ENCODE measurements at regions not wholly inside any gene's neighbourhood (a gene's known extent, or its start where the extent isn't known, plus 50 kb on each side); places are given as distances from the start of the nearest gene placed in this dataset.

GRCh38 chr10:2401459-2401858, 664.1 kb upstream of the ADARB2 start:
- Histone ChIP-seq H3F3A (ENCODE audit: insufficient read depth) (no peaks in the 10 kb centered on the region), H3K4me3 (ENCODE audit: insufficient read depth, low read length, poor library complexity, severe bottlenecking) (no peak overlapping the region), H4K20me1 (ENCODE audit: low read depth, low read length) (no peaks in the 10 kb centered on the region), H3K27me3 (ENCODE audit: low read length) (no peaks in the 10 kb centered on the region), H3K9me2 (replicated peaks; ENCODE audit: insufficient read depth, low read length) (no peaks in the 10 kb centered on the region), H3K79me2 (ENCODE audit: insufficient read depth, low read length) (no peaks in the 10 kb centered on the region), H3K9ac (ENCODE audit: low read length) (no peak overlapping the region), H2AFZ (ENCODE audit: low read depth, low read length, severe bottlenecking) (no peak overlapping the region), H3K9me3 (ENCODE audit: insufficient read depth, low read length) (no peaks in the 10 kb centered on the region), H3K27ac (ENCODE audit: low read depth, low read length) (no peak overlapping the region), H3K36me3 (ENCODE audit: low read length) (no peaks in the 10 kb centered on the region), H3K4me2 (ENCODE audit: low read depth, low read length, poor library complexity, severe bottlenecking) (no peak overlapping the region)
- no peak for TF ChIP-seq CTCF (IDR thresholded peaks at IDR 0.05; ENCODE audit: insufficient read depth, low read length, poor library complexity, severe bottlenecking)

GRCh38 chr10:2399482-2399881, 662.2 kb upstream of the ADARB2 start:
- Histone ChIP-seq H4K20me1 (ENCODE audit: low read depth, low read length) (no peaks in the 10 kb centered on the region), H3K9me2 (replicated peaks; ENCODE audit: insufficient read depth, low read length) (no peaks in the 10 kb centered on the region), H3K27me3 (ENCODE audit: low read length) (no peaks in the 10 kb centered on the region), H3K9me3 (ENCODE audit: insufficient read depth, low read length) (no peaks in the 10 kb centered on the region), H3K9ac (ENCODE audit: low read length) (no peak overlapping the region), H3K27ac (ENCODE audit: low read depth, low read length) (no peak overlapping the region), H3K36me3 (ENCODE audit: low read length) (no peaks in the 10 kb centered on the region), H3K4me2 (ENCODE audit: low read depth, low read length, poor library complexity, severe bottlenecking) (no peak overlapping the region), H3K79me2 (ENCODE audit: insufficient read depth, low read length) (no peaks in the 10 kb centered on the region), H3K4me3 (ENCODE audit: insufficient read depth, low read length, poor library complexity, severe bottlenecking) (no peak overlapping the region), H2AFZ (ENCODE audit: low read depth, low read length, severe bottlenecking) (no peak overlapping the region), H3F3A (ENCODE audit: insufficient read depth) (no peaks in the 10 kb centered on the region)
- no peak for TF ChIP-seq EZH2phosphoT487 (conservative IDR thresholded peaks at IDR 0.05; ENCODE audit: low read length)

GRCh38 chr10:2392145-2392812, 655.0 kb upstream of the ADARB2 start:
- no peak overlapping the region for H3K4me2 ChIP-seq (ENCODE audit: low read depth, low read length, poor library complexity, severe bottlenecking)
- no peaks in the 10 kb centered on the region for H3K36me3 ChIP-seq (ENCODE audit: low read length)
- TF ChIP-seq EZH2phosphoT487 (conservative IDR thresholded peaks at IDR 0.05; ENCODE audit: low read length) (no peak), CTCF (IDR thresholded peaks at IDR 0.05; ENCODE audit: insufficient read depth, low read length, poor library complexity, severe bottlenecking) (no peak)
- H3K9me2 ChIP-seq (replicated peaks; ENCODE audit: insufficient read depth, low read length), result no peaks in the 10 kb centered on the region
- H2AFZ ChIP-seq (ENCODE audit: low read depth, low read length, severe bottlenecking), result no peak overlapping the region
- H3K9me3 ChIP-seq (ENCODE audit: insufficient read depth, low read length), result no peaks in the 10 kb centered on the region
- no peak overlapping the region for H3K9ac ChIP-seq (ENCODE audit: low read length)
- H3K27me3 ChIP-seq (ENCODE audit: low read length), result no peaks in the 10 kb centered on the region
- no peak overlapping the region for H3K27ac ChIP-seq (ENCODE audit: low read depth, low read length)
- H3K79me2 ChIP-seq (ENCODE audit: insufficient read depth, low read length), result no peaks in the 10 kb centered on the region
- H4K20me1 ChIP-seq (ENCODE audit: low read depth, low read length), result no peaks in the 10 kb centered on the region
- H3F3A ChIP-seq (ENCODE audit: insufficient read depth), result no peaks in the 10 kb centered on the region
- no peak overlapping the region for H3K4me3 ChIP-seq (ENCODE audit: insufficient read depth, low read length, poor library complexity, severe bottlenecking)

GRCh38 chr10:2387672-2388071, 650.3 kb upstream of the ADARB2 start:
- TF ChIP-seq EZH2phosphoT487 (conservative IDR thresholded peaks at IDR 0.05; ENCODE audit: low read length) (no peak), CTCF (IDR thresholded peaks at IDR 0.05; ENCODE audit: insufficient read depth, low read length, poor library complexity, severe bottlenecking) (no peak)
- Histone ChIP-seq H2AFZ (ENCODE audit: low read depth, low read length, severe bottlenecking) (no peak overlapping the region), H3F3A (ENCODE audit: insufficient read depth) (no peaks in the 10 kb centered on the region), H3K36me3 (ENCODE audit: low read length) (no peaks in the 10 kb centered on the region), H3K79me2 (ENCODE audit: insufficient read depth, low read length) (no peaks in the 10 kb centered on the region), H3K9me2 (replicated peaks; ENCODE audit: insufficient read depth, low read length) (no peaks in the 10 kb centered on the region), H3K9me3 (ENCODE audit: insufficient read depth, low read length) (no peaks in the 10 kb centered on the region), H3K4me3 (ENCODE audit: insufficient read depth, low read length, poor library complexity, severe bottlenecking) (no peak overlapping the region), H4K20me1 (ENCODE audit: low read depth, low read length) (no peaks in the 10 kb centered on the region), H3K27me3 (ENCODE audit: low read length) (no peaks in the 10 kb centered on the region), H3K4me2 (ENCODE audit: low read depth, low read length, poor library complexity, severe bottlenecking) (no peak overlapping the region), H3K9ac (ENCODE audit: low read length) (no peak overlapping the region), H3K27ac (ENCODE audit: low read depth, low read length) (no peak overlapping the region)

All from SU-DHL-6 (cell line).